Mesothelial cell of epicardium (in vitro differentiated cells): ENCODE measurements at regions not wholly inside any gene's neighbourhood (a gene's known extent, or its start where the extent isn't known, plus 50 kb on each side); places are given as distances from the start of the nearest gene placed in this dataset.

Source experiments
- DNase-seq, 2 experiments: peaks; one replicate each; pipeline ENCODE4 v3.0.0; 2021; ENCODE audit warnings: low spot score in 2 of 2; ENCODE audit not compliant: unreplicated experiment in 2 of 2
- H3K27ac Mint-ChIP-seq: 2 replicates; pipeline ENCODE4 v1.8.0; 2021; ENCODE audit warnings: mixed read lengths
- H3K27me3 Mint-ChIP-seq: 2 replicates; pipeline ENCODE4 v1.8.0; 2021; ENCODE audit warnings: low read depth, mixed read lengths
- H3K36me3 Mint-ChIP-seq: 2 replicates; pipeline ENCODE4 v1.8.0; 2021; ENCODE audit warnings: mixed read lengths
- H3K4me1 Mint-ChIP-seq: 2 replicates; pipeline ENCODE4 v1.8.0; 2021; ENCODE audit warnings: mixed read lengths
- H3K4me3 Mint-ChIP-seq: 2 replicates; pipeline ENCODE4 v1.8.0; 2021; ENCODE audit warnings: mild to moderate bottlenecking, moderate library complexity, mixed read lengths
- H3K9me3 Mint-ChIP-seq: 2 replicates; pipeline ENCODE4 v1.8.0; 2021; ENCODE audit warnings: mixed read lengths
- CTCF ChIP-seq: fragments of 200-600 bp; sonication (generic); IDR thresholded peaks from one replicate; pipeline ENCODE4 v1.5.0; 2021; ENCODE audit warnings: antibody characterized with exemption; ENCODE audit not compliant: unreplicated experiment

GRCh38 chr4:104881136-104881886, 265.4 kb upstream of the TET2 start:
- Mint-ChIP-seq H3K9me3 (no peaks in the 10 kb centered on the region), H3K4me1 (peaks cover 7% of the 10 kb centered on the region), H3K36me3 (no peaks in the 10 kb centered on the region), H3K27ac (no peak overlapping the region), H3K27me3 (peaks cover 33% of the 10 kb centered on the region), H3K4me3 (no peak overlapping the region)
- no peak for TF ChIP-seq CTCF
- DNase-seq, result no peak

- H3K27me3 Mint-ChIP-seq, result peaks cover 35% of the 10 kb centered on the region
- no peak overlapping the region for H3K27ac Mint-ChIP-seq
- no peak for TF ChIP-seq CTCF
- no peaks in the 10 kb centered on the region for H3K4me1 Mint-ChIP-seq
- H3K36me3 Mint-ChIP-seq, result no peaks in the 10 kb centered on the region
- no peak for DNase-seq
- H3K9me3 Mint-ChIP-seq, result peaks cover 6% of the 10 kb centered on the region
- no peak overlapping the region for H3K4me3 Mint-ChIP-seq
Observed at GRCh38 chr4:104890598-104891275, 255.9 kb upstream of the TET2 start.

GRCh38 chr4:104896660-104897645, 249.7 kb upstream of the TET2 start:
- peaks cover 13% of the 10 kb centered on the region for H3K9me3 Mint-ChIP-seq
- H3K27me3 Mint-ChIP-seq, result peaks cover 7% of the 10 kb centered on the region
- no peak overlapping the region for H3K27ac Mint-ChIP-seq
- no peaks in the 10 kb centered on the region for H3K36me3 Mint-ChIP-seq
- peaks cover 3% of the 10 kb centered on the region for H3K4me1 Mint-ChIP-seq
- DNase-seq, result no peak
- H3K4me3 Mint-ChIP-seq, result no peak overlapping the region
- TF ChIP-seq CTCF, result no peak

- no peak overlapping the region for H3K27ac Mint-ChIP-seq
- H3K4me1 Mint-ChIP-seq, result peaks cover 7% of the 10 kb centered on the region
- H3K4me3 Mint-ChIP-seq, result no peak overlapping the region
- no peak for TF ChIP-seq CTCF
- peaks cover 7% of the 10 kb centered on the region for H3K27me3 Mint-ChIP-seq
- no peak for DNase-seq
- H3K36me3 Mint-ChIP-seq, result no peaks in the 10 kb centered on the region
- H3K9me3 Mint-ChIP-seq, result peaks cover 7% of the 10 kb centered on the region
Observed at GRCh38 chr4:104899863-104900262, 246.8 kb upstream of the TET2 start.

GRCh38 chr4:104901438-104901837, 245.2 kb upstream of the TET2 start:
- no peak overlapping the region for H3K27ac Mint-ChIP-seq
- no peaks in the 10 kb centered on the region for H3K36me3 Mint-ChIP-seq
- H3K27me3 Mint-ChIP-seq, result peaks cover 13% of the 10 kb centered on the region
- no peak for TF ChIP-seq CTCF
- DNase-seq, result no peak
- peaks cover 7% of the 10 kb centered on the region for H3K9me3 Mint-ChIP-seq
- H3K4me1 Mint-ChIP-seq, result peaks cover 7% of the 10 kb centered on the region
- H3K4me3 Mint-ChIP-seq, result no peak overlapping the region
